ENCODE measurements at regions not wholly inside any gene's neighbourhood (a gene's known extent, or its start where the extent isn't known, plus 50 kb on each side); places are given as distances from the start of the nearest gene placed in this dataset.

DNA sequence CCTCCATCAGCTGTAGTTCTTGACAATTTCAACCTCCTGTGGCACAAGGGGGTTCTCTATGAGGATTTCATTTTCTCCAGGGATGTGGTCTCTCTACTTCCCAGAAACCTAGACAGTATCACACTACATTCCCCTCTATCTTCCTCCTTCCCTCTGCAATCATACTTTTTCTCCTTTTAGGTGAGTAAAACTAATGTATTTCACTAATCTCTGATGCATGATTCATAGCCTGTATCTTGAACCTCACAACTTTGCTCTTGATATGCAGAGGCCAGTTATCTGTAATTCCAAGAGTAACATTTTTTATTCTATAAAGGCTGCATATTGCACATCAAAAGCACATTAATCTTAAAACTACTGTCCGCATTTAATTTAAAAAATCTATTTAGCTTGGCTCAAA is 449.6 kb downstream of the RFPL4B start:
- no peak for DNase-seq

DNA sequence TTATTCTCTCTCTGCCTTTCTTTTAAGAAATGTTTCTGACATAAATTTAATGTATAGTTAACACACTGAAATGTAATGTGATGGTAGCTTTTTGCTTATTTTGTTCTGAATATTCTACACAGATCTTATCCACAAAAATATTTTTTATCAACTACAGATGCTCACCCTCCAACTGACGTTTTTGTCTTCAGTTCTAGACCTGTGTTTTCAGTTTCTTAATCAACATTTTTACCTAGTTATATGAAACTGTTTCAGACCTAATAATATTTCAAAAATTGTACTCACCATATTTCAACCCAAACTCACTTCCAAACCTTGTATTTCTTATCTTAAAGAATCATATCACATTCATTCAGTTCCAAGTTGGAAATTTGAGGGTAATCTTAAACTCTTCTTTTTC is 452.8 kb downstream of the RFPL4B start:
- DNase-seq: no peak

GRCh38 chr6:112800439-112800838 is 453.3 kb downstream of the RFPL4B start:
- no peak for DNase-seq

- no peak for DNase-seq
Measured at GRCh38 chr6:112800916-112801315, 453.8 kb downstream of the RFPL4B start.

DNA sequence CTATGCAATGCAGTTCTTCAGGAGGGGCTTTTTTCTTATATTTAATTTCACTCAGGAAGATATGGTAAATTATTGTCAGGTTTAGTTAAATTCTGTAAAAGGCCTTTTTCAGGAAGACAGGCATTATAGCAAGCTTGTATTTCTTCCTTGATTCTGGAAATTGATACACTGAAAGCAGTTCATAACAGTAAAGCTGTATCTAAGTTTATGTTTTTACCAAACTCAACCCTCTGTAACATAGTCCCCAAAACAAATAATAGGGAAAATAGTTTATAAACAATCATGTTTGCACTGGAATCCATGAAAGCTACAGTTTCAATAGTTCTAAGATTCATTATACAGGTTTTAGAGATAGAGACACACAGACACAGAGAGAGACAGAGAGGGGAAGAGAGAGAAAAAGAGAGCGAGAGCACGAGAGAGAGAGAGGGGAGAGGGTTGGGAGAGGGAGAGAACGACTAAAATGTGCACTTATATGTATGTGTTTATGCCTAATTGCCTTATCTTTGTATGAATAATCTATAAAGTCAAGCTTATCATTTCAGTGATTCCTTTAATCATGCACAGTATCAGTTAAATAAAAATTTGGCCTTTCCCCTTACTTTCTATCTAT is 454.4 kb downstream of the RFPL4B start:
- DNase-seq: no peak

- no peak for DNase-seq
Measured at GRCh38 chr6:112802144-112802543, 455.0 kb downstream of the RFPL4B start.

GRCh38 chr6:112804638-112805330 is 457.7 kb downstream of the RFPL4B start:
- no peak for DNase-seq

DNA sequence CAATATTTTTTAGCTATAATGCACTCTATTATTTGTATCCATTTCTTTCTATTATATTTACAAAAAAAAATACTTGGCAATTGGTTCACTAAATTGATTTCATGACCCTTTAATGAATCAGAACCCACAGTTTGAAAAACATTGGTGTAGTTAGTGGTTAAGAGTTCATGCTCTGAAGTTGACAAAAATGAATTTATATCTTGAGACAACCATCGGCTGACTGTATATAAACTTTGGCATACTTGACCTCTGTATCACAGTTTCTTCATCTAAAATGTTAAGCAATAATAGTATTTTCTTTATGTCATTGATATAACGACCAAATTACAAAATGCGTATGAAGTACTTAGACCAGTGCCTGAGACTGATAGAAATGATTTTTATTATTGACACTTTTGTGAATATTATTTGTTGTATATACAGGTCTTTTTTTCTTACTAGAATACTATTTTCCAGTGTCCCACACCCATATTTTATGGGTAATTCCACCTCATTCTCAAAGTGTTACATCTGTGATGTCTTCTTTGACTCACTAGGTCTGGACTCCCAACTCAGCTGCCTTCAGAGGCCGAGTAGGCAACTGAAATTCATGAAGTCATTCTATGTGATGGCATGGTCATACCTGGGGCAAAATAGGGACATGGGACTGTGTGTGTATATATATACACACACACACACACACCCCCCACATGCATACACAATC is 459.2 kb downstream of the RFPL4B start:
- no peak for DNase-seq

DNA sequence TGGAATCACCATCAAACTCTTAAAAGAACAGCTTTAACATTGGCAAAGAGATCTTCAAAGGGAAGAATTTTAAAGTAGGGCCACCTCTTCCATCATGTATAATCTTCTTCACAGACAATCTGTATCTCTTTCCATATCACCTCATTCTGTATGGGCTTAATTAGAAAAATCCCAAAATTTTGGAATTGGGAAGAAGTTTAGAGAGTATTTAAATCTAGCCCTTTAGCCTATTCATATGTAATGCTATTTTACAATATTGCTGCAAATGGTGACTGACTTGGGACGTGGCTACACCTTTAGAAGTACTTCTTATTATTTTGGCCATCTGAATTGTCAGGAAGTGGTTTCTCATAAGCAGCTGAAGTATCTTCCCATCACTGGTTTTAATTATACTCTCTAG is 474.3 kb downstream of the RFPL4B start:
- DNase-seq: no peak

DNA sequence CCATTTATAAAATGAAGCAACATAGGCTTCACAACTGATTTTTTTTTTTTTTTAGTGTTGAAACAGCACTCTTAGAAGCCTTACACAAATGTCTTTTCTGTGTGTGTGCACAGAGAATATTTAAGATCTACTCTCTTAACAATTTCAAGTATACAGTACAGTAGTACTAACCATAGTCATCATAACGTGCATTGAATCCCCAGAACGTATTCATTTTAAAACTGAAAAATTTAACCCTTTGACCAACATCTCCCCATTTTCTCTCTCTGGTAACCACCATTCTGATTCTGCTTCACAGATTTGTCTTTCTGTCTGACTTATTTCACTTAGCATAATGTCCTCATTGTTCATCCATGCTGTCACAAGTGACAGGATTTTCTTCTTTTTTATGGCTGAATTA is 475.6 kb downstream of the RFPL4B start:
- no peak for DNase-seq

- DNase-seq: peak in 9 of 56 donors; percentile 0 to 58 (median 1)
Measured at GRCh38 chr6:112827793-112828192, 480.7 kb downstream of the RFPL4B start.

DNA sequence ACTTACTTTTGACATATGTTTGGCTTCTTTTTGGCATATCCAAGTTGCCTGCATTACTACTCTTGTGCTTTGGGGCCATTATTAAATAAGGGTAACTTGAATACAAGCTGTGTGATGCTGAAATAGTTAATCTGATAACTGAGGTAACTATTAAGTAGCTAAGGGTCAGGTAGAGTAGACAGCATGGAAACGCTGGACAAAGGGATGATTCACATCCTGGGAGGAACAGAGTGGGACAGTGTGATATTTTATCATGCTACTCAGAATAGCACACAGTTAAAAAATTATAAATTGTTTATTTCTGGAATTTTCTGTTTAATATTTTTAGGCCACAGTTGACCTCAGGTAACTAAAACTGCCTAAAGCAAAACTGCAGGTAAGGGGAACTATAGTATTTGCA is 483.9 kb downstream of the RFPL4B start:
- DNase-seq: no peak

DNA sequence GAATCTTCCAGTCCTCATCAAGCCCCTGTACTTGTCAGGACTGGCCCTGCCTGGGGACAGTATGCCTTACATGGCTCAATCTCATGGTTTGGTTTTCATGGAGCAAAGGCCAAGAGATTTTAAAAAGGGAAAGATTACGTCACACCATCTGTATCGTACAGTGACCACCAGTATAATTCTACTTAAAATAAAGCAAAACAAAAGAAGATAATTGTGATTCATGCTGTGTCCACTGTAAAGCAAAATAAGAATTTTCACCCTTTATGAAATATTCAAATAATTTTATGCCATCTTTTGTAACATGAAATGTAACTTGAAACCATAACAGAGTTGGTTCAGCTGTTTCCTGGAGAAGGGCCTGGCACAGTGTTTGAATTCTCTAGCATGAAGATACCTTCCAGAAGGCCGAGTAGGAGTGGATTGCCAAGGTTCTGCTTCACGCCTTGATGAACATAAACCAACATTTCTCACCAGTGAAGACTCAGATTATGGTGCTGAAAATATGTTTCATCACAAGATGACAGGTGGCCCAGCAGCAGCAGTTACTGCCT is 486.5 kb downstream of the RFPL4B start:
- peak in 9 of 56 donors; percentile 1 to 25 (median 9) for DNase-seq

GRCh38 chr6:112835078-112835477 is 487.9 kb downstream of the RFPL4B start:
- no peak for DNase-seq

DNA sequence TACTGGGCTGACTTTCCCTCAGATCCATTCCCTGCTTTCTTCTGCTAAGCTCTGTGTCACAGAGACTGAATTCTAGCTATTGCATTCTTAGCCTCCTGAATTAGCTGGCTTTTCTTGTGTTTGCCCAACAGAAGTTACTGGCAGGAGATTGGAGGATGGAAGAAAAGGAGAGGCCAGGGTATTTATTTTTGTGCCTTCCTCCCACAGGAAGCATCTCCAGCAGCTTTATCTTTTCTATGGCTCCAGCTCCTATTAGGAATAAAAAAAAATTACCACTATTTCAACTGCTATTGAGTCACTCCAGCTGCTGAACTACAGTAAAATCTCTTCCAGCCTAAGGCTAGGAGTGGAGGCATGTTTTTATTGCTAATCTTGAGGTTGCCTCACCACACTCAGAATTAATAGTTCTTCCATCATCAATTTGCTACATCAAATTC is 492.4 kb downstream of the RFPL4B start:
- no peak for DNase-seq

GRCh38 chr6:112841553-112842329 is 494.6 kb downstream of the RFPL4B start:
- no peak for DNase-seq

DNA sequence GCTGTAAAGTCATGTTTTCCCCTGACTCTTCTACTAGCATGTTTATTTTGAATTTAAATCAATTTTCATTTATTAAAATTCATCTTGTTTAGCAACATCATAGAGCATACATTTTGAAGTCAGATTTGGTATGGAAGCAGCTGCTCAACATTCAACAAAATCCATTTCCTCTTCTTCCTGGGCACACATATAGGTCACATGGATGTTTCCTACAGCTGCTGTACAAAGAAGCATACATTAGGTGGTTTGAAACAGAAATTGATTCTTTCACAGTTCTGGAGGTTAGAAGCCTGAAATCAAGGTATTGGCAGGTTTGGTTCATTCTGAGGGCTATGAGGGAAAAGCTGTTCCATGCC is 495.2 kb downstream of the RFPL4B start:
- DNase-seq: no peak

DNA sequence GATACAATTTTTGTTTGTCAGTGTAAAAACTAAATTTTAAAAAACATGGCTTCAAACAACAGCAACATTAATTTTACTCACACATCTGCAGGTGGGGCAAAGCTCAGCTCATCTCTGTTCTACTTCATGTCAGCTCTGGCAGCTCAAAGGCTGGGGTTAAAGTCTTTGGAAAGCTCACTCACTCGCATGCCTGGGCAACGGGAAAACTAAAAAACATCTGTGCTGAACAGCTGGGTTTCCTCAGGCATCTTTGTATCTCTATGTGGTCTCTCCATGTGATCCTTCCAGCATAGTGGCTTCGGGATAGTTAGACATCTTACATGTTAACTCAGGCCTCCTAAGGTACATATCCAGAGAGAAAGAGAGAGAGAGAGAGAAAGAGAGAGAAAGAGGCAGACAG is 499.6 kb downstream of the RFPL4B start:
- DNase-seq: no peak

DNA sequence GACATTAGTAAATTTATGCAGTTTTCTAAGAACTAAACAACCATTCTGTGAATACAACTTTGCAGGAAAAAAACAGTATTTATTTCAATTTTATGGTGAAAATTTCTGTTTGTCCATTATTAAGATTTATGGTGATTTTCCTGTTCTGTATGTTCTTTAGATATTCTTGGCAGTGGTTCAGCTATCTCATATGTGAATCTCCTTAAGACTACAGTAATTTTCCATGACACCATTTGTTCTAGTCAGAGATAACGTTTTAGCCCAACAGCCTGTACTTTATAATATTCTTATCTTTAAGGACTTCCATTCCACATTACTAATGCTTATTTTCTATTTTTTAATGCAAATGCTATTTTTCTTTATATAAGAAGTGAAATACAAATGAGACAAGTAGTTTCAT is 504.0 kb downstream of the RFPL4B start:
- DNase-seq: no peak

- no peak for DNase-seq
Measured at GRCh38 chr6:112853162-112853561, 506.0 kb downstream of the RFPL4B start.

GRCh38 chr6:112863753-112864152 is 516.6 kb downstream of the RFPL4B start:
- DNase-seq: no peak

- DNase-seq: peak in 1 of 56 donors; percentile 0
Measured at GRCh38 chr6:112865131-112865530, 518.0 kb downstream of the RFPL4B start.
